HG02970 (cell line): ENCODE measurements at regions not wholly inside any gene's neighbourhood (a gene's known extent, or its start where the extent isn't known, plus 50 kb on each side); places are given as distances from the start of the nearest gene placed in this dataset.
A peak's percentile ranks its signal among the peaks of the same experiment; 100 is the strongest.
"Not testable (repeated sequence)": the region's sequence is repeated elsewhere in the genome, so short reads cannot be mapped to it uniquely, and the experiment has no call there.

Experiments
- ATAC-seq: cut with Tn5 transposase; IDR thresholded peaks from one replicate; pipeline ENCODE4 v1.9.1; 2021; ENCODE audit warnings: mild to moderate bottlenecking, moderate library complexity, moderate number of reproducible peaks; ENCODE audit not compliant: unreplicated experiment, low FRiP score

DNA sequence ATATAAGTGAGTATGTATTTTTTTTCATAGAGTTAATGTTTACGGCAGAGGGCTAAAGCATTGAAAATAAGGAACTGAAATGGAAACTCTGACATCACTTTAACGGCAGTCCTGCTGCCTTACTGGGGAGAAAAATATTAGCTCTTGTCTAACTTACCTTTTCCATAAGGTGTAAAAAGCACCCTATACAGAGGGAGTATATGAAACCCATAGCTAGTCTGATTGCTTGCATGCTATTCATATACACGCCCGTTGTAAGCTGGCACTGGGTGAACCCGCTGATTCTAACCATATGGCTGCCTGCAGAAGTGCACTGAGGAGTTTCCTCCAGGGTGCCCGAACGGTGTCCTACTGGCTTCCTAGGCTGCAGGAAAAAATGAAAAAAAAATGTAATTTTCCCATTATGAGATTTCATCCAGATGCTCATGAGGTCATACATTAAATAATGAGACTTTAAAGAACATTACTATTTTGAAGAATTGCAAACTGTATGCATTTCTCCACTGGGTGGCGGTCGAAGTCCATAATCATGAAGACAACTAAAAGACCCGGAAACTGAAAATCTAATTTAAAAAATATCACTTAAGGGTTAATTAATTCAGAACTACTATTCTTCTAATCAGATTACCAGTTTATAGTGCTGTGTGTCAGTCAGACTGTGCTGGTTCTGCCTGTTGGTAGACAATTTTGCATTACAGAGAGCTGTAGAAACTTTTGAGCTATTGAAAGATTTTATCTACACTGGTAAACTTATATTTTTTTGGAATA, 144.7 kb downstream of the ALX1 start:
- ATAC-seq, result peak; percentile 94

DNA sequence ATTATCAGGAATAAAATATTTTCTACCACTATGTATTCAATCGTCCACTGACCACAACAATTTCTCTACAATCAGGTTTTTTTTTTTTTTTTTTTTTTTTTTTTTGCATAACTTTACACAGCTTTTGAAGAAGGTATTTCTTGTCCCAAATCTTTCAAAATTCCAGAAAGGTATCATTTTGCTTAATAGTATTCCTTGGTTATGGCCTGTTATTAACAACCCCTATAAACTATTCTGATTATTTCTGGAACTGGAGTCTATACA, 145.3 kb downstream of the ALX1 start:
- no peak for ATAC-seq

DNA sequence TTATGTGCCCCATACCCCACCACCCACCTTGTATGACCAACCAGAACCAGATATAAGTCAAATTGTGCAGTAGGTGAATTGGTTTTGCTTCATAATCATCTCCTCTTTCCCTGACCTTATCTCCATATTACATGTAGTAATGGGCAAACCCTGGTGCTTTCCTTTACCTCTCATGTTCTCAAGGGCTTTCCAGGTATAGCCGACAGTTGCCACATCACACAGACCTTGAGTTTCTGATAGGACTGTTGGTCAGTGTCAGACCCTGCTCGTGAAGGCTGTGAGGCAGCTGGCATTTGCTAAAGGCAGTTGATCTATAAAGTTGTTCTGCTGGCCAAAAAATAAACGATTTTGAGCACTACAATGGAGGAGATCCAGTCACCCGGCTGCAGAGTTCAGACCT, 145.9 kb downstream of the ALX1 start:
- ATAC-seq, result no peak

DNA sequence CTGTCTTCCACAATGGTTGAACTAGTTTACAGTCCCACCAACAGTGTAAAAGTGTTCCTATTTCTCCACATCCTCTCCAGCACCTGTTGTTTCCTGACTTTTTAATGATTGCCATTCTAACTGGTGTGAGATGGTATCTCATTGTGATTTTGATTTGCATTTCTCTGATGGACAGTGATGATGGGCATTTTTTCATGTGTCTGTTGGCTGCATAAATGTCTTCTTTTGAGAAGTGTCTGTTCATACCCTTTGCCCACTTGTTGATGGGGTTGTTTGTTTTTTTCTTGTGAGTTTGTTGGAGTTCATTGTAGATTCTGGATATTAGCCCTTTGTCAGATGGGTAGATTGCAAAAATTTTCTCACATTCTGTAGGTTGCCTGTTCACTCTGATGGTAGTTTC, 153.1 kb downstream of the ALX1 start:
- not testable (repeated sequence) for ATAC-seq

DNA sequence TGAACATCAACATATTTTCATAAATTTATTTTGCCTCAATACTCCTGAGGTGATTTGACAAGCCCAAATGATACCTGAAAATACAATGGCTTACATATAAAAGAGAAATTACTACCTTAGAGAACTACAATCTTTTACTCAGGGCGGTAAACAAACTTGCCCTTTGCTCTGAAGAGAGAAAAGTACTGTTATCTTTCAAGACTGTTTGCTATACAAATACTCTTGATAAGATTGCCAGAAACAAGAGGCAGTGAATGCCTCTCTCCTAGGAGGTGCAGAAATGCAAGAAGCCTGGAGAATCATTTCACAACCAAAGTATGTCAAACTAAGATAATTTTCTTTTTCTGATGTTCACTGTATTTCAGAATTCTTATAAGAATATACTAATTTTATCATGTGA, 160.3 kb downstream of the ALX1 start:
- ATAC-seq, result no peak

DNA sequence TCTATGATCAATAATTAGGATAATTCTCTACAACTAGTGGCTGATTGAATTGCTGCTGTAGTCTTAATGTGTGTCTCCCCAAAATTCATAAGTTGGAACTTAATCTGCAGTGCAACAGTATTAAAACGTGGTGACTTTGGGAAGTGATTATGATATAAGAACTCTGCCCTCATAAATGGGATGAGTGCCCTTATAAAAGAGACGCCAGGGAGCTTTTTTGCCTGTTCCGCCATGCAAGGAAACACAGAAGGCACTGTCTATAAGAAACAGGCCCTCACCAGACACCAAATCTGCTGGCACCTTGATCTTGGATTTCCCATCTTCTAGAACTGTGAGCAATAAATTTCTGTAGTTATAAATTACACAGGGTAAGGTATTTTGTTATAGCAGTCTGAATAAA, 161.0 kb downstream of the ALX1 start:
- no peak for ATAC-seq

DNA sequence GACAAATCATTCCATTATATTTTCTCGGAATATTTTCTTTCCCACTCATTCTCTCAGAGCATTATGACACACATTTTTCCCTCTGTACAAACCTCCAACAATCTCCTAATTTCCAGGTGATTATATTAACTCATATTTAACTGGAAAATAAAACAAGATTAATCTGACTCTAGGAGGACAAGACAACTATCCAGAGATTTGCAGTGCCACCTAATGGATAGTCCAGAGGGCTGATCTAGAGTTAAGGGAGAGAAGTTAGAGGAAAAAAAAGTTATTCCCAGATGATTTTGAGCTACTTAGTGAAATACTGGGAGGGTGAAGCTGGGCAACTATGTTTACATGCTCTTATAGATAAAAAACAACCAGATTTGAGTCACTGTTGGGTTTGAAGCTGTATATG, 161.7 kb downstream of the ALX1 start:
- ATAC-seq, result no peak

DNA sequence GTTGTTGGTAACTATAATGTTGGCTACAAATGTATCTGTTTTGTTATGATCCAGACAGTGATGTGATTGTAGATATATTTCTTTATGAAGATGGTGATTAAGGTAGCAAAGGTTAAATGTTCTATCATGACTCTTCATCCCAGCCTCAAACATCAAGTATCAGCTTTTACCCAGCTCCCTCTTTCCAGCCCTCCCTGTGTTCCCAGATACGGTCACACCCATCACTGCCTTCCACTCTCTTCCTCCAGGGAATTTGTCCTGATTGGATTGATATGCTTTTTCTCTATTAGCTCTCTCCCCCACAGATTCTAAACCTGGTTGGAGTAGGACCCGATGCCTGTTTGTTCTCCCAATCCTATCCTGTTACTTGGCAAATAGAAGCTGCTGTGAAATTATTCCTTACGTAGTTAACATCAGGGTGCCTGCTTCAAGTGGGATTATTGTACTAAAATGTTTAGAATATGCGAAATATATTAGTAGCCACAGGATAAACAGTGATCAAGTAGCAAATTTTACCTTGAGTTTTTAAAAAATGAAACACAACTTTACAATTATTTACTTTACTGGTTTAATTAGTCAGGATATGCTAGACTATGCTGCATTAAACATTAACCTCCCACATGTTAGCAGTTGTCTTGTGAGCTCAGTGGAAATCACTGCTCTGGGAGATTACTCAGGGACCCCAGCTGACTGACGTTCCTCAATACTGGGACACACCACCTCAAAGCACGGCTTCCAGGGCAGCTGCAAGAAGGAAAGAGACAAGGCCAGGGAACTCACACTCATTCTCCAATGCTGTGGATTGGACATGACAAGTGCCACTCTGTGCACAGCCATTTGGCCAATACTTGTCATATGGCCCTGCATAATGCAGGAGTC, 165.3 kb downstream of the ALX1 start:
- no peak for ATAC-seq

DNA sequence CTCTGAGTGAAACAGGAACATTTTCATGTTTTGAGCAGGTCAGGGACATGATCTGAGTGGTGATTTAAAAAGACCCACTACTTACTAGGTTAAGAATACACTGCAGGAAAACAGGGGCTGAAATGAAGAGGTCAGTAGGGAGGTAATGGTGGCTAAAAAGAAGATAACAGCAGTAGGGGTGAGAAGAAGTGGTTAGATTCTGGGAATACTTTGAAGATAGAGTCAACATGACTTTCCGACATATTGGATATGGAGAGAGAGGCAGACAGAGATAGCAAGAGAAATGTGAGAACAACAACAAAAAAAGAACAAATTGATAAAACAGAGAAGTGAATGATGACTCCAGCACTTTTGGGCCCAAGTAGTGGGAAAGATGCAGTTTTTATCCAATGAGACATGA, 168.0 kb downstream of the ALX1 start:
- ATAC-seq, result no peak

DNA sequence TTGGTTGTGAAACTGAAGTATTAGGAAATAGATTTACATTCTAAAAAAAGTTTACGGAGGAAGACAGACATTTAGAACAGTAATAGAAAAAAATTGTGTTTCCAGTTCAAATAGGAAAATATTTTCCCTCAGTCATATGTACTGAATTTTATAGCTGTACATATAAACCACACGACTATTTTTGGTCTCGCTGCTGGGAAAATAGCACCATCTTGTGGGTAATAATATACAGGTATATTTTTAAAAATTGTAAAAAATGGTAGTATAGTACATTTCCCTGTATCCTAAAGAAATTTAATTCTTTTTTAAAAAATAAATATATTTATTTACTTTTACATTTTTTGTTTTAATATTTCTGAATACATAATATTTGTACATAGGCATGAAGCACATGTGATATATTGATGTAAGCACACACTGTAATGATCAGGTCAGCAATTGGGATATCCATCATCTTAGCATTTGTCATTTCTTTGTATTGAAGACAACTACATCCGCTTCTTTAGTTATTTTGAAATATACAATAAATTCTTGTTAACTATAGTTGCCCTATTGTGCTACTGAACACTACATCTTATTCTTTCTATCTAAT, 168.6 kb downstream of the ALX1 start:
- no peak for ATAC-seq

DNA sequence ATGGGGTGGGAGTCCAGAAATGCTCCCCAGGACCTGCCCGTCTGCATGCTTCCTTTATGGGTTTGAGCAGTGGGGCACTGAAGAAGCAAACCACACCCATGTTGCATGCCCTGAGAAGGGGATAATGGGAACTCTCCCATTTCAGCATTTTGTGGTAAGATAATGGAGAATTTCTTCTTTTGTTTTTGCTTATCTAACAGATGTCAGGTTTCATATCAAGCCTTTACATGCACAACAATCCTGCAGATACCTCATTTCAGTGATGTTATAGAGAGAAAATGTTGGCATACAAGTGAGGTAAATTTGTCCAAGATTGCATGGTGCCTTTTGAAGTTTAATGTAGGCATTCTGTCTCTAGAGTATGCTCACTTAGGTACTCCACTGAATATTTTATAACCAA, 177.0 kb downstream of the ALX1 start:
- ATAC-seq, result no peak

DNA sequence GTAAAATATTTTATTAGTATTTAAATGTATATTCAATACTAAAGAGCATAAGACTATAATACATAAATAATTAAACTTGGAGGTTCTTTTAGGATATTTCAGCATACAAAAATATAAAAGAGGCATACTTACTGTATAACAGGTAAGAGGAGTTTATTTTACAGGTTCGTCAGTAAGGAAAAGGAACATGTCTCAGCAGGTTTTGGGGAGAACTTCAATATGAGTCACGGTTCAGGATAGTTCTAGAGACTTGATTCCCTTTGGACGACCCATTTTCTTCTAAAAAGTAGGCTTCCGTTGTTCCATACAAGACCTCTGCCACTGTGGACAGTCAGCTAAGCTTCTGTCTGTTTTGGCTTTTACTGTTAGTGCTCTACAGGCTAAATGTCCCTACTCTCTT, 181.1 kb downstream of the ALX1 start:
- ATAC-seq, result no peak

DNA sequence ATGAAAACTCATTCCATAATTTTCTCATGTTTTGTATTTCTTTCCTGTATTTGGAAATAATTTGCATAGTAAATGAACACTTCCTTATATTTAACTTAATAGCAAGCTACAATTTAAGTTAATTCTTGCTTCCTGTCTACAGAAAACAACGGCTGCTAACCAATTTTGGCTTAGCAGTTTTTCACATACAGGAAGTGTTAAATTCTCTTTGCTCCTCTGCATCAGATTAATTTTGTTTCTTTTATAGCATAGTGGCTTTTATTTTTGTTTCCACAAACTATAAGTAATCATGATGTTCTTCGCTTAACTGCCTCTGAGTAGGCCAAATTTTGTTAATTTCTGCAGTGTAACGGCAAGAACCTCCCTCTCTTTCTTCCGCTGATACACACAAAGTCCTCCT, 182.9 kb downstream of the ALX1 start:
- ATAC-seq, result no peak

DNA sequence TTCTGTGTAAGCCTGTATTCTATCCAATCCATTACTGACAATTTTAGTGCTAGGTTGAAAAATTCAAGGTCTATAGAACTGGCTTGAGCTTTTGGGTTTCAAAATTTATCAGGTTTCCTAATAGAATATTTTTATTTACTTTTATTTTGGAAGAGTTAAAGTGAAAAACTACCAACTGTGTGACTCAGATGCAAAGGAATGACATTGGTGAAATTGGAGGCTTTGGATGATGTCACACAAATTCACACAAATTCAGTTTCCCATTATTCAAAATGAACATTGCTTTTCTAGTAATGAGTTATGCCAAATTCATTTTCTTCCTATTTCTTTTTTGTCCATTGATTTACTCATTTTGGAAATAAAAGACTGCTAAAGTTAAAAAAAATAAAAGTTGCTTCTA, 186.9 kb downstream of the ALX1 start:
- no peak for ATAC-seq

DNA sequence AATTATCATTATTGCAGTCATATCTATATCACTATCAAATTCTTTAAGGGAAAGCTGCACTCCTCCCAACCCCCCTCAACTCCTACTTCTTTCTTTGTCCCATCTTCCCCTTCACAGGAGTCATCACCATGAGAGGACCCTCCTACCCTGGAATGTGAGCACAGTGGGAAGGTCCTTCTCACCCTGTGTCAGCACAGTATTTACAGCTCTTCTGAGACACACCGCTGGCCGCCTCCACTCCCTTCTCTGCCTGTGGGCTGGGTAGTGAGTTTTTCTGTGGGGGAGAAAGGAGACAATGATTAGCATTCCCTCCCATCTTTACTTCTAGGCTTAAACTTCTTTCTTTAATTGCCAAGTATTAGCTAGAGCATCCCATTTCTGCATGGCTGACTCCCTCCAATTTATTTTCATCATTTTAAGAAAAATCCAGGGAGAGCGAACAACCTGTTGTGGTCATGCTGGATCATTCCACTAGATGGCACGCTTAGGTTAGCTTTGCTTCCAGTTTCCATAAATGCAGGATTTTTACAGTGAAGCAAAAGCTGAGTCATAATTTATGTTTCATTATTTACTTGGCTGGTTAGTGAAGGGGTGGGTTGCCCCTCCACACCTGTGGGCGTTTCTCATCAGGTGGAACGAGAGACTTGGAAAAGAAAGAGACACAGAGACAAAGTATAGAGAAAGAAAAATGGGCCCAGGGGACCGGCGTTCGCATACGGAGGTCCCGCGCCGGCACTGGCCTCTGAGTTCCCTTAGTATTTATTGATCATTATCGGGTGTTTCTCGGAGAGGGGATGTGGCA, 188.5 kb downstream of the ALX1 start:
- ATAC-seq, result peak; percentile 98

DNA sequence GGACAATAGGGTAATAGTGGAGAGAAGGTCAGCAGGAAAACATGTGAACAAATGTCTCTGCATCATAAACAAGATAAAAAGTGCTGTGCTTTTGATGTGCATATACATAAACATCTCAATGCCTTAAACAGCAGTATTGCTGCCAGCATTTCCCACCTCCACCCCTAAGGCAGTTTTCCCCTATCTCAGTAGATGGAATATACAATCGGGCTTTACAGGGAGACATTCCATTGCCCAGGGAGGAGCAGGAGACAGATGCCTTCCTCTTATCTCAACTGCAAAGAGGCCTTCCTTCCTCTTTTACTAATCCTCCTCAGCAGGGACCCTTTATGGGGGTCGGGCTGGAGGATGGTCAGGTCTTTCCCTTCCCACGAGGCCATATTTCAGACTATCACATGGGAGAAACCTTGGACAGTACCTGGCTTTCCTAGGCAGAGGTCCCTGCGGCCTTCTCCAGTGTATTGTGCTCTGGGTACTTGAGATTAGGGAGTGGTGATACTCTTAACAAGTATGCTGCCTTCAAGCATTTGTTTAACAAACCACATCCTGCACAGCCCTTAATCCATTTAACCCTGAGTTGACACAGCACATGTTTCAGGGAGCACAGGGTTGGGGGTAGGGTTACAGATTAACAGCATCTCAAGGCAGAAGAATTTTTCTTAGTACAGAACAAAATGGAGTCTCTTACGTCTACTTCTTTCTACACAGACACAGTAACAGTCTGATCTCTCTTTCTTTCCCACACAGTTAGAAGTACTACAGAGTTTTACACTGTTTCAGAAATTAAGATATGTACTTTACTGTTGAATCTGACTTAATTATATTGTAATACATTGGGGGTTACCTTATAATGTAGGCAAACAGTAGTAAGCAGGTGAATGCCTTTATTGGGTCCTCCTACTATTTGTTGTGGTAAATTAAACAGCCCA, 189.4 kb downstream of the ALX1 start:
- ATAC-seq, result not testable (repeated sequence)

DNA sequence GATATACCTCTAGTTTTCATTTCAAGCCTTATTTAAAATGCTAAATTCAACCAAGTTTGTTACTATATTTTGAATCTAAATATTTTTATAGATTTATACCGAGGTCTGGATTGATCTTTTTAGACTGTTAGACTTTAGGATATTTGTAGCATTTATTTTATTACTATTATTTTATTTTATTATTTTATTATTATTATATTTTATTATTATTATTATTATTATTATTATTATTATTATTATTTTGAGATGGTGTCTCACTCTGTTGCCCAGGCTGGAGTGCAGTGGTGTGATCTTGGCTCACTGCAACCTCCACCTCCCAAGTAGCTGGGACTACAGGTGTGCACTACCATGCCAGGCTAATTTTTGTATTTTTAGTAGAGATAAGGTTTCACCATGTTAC, 195.3 kb downstream of the ALX1 start:
- ATAC-seq, result not testable (repeated sequence)

DNA sequence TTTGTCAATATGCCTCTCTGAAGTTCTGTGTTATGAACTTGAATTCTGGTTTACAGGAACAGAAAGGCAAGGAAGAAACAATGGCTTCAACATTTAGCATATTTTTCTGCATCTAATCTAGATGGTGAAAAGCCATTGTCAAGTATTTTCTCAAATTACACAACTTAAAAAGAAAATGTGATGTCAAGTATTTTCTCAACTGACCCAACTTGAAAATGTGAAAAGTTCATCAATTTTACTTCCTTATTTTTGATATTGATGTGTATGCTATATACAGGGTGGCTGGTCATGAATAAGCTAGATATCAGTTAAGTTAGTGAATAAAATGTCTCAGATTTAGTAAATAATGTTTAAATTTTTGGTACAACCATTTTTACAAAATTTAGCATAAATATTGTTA, 196.7 kb downstream of the ALX1 start:
- no peak for ATAC-seq

DNA sequence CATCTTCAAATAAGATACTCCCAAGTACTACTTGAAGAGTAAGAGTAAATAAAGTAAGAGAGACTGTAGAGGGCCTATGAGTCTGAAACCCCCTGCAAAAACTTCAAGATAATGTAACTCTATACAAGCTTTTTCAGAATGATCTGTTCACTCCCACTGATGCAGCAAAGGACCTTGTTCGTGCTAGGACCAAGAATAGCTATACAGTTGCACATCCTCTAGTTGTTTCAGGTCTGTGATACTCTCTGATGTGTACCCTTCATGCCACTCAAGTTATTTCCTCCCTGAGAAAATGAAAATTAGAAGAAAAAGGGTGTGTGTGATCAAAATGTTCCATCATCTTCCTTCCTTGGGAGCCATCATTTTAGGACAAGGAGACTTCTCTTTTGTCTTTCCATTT, 204.4 kb downstream of the ALX1 start:
- peak; percentile 77 for ATAC-seq

DNA sequence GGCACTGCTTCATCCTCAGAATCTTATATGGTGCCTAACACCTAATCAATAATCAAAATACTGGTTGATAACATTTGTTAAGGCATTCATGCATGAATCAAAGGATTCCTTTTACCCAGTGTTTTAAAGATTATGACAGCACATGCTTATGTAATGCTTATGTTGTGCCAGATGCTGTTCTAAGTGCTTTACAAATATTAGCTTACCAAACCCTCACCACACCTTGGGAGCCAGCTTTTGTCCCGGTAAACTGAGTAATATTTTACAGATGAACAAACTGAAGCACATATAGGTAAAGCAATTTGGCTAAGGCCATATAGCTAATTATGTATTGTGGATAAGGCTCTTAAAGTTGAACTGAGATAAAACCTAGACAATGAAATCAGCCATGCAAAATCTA, 209.2 kb downstream of the ALX1 start:
- no peak for ATAC-seq
